Peyer's patch (tissue), 4 donors: ENCODE measurements at regions not wholly inside any gene's neighbourhood (a gene's known extent, or its start where the extent isn't known, plus 50 kb on each side); places are given as distances from the start of the nearest gene placed in this dataset.
"Not testable (repeated sequence)": the region's sequence is repeated elsewhere in the genome, so short reads cannot be mapped to it uniquely, and the experiment has no call there.

ENCODE experiments used
- DNase-seq, 3 donors: peaks; one replicate each; pipeline ENCODE4 v3.0.0-alpha.2; 2017 to 2019
- H3K27ac ChIP-seq, 4 donors: fragments of 200-600 bp; sonication (generic); one replicate each; pipeline ENCODE4 v1.5.1; 2016 to 2019
- H3K27me3 ChIP-seq, 2 donors: fragments of 200-600 bp; sonication (generic); one replicate each; pipeline ENCODE4 v1.5.1; 2019
- H3K36me3 ChIP-seq, 3 donors: fragments of 200-600 bp; sonication (generic); one replicate each; pipeline ENCODE4 v1.5.1; 2016 to 2019
- H3K4me1 ChIP-seq, 4 donors: fragments of 200-600 bp; sonication (generic); one replicate each; pipeline ENCODE4 v1.5.1; 2016 to 2019
- H3K4me3 ChIP-seq, 4 donors: fragments of 200-600 bp; sonication (generic); 1 replicate in 3 of 4; 2 replicates in 1 of 4; pipeline ENCODE4 v1.5.1; 2016 to 2019; ENCODE audit warnings: mild to moderate bottlenecking in 1 of 4
- H3K9me3 ChIP-seq, 4 donors: fragments of 200-600 bp; sonication (generic); one replicate each; pipeline ENCODE4 v1.5.1; 2016 to 2019; ENCODE audit warnings: mild to moderate bottlenecking in 1 of 4
- POLR2A ChIP-seq, 2 donors: fragments of 450-650 bp; IDR thresholded peaks; one replicate each; pipeline ENCODE4 v1.5.1; 2017; ENCODE audit warnings: antibody characterized with exemption in 2 of 2, mild to moderate bottlenecking in 2 of 2, moderate library complexity in 2 of 2
- TF ChIP-seq, protein P1 (sequence below), 6 experiments: fragments of 450-650 bp in 4 of 6; fragments of 200-600 bp in 2 of 6; sonication (generic) in 1 of 6; IDR thresholded peaks; one replicate each; pipeline ENCODE4 v1.5.1; 2017 to 2019; ENCODE audit warnings: antibody characterized with exemption in 6 of 6, mild to moderate bottlenecking in 3 of 6, moderate library complexity in 1 of 6

DNA sequence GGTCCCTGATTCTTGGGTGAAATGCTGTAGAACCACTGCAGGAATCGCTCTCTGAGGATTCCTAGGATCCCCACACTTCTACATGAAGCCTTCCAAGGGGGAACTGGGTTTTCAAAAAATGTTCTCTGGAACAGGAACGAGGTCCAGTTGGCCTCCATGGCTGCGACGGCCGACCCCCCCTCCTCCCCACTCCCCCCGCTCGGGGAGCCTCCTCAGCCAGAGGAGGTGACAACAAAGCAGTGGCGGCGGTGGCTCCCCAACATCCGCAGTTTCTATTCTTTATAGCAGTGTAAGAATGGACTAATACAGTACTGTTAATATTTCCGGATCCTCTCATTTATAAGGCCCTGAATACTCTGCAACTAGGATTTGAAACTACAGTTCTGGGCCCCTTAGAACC, 84.0 kb upstream of the PLAAT1 start:
- no peaks in the 10 kb centered on the region for H3K4me1 ChIP-seq
- no peaks in the 10 kb centered on the region for H3K36me3 ChIP-seq
- H3K27me3 ChIP-seq = no peaks in the 10 kb centered on the region
- no peaks in the 10 kb centered on the region for H3K9me3 ChIP-seq
- TF ChIP-seq, protein P1, sequence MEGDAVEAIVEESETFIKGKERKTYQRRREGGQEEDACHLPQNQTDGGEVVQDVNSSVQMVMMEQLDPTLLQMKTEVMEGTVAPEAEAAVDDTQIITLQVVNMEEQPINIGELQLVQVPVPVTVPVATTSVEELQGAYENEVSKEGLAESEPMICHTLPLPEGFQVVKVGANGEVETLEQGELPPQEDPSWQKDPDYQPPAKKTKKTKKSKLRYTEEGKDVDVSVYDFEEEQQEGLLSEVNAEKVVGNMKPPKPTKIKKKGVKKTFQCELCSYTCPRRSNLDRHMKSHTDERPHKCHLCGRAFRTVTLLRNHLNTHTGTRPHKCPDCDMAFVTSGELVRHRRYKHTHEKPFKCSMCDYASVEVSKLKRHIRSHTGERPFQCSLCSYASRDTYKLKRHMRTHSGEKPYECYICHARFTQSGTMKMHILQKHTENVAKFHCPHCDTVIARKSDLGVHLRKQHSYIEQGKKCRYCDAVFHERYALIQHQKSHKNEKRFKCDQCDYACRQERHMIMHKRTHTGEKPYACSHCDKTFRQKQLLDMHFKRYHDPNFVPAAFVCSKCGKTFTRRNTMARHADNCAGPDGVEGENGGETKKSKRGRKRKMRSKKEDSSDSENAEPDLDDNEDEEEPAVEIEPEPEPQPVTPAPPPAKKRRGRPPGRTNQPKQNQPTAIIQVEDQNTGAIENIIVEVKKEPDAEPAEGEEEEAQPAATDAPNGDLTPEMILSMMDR (IDR thresholded peaks at IDR 0.05) = no peak
- TF ChIP-seq POLR2A (IDR thresholded peaks at IDR 0.05) = no peak
- H3K27ac ChIP-seq = no peak overlapping the region
- DNase-seq = no peak
- no peak overlapping the region for H3K4me3 ChIP-seq

DNA sequence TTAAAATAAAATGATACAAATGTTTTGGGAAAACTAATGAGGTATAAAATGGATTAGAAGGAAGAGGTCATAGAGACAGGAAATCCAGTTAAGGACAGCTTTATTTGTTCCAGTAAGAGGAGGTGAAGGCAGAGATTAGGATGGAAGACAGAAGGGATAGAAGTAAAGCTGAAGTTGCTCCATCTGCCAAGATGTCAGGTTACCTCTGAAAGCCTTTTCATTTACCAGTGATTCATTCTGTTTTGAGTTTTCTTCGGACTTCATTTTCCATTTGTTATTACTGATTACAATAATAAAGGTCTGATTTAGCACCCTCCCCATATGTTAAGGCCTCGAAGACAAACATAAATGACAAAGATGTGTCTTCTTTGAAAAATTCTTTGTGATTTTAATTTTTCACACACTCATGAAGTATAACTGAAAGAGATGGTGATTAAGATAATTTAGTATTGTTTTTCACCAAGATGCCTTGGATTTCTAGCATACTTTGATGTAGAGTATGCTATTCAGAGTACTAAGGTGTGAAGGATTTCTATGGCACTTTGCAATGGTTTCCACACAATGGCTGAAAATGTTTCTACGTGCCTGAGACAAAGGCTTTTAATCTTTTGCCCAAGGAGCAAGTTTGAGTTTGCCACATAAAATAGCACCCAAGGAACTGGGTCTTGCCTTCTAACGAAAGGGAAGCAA, 75.4 kb upstream of the PLAAT1 start:
- Histone ChIP-seq H3K4me1 (no peaks in the 10 kb centered on the region), H3K27ac (no peak overlapping the region), H3K9me3 (no peaks in the 10 kb centered on the region), H3K27me3 (no peaks in the 10 kb centered on the region), H3K36me3 (no peaks in the 10 kb centered on the region), H3K4me3 (no peak overlapping the region)
- TF ChIP-seq, protein P1 (IDR thresholded peaks at IDR 0.05) = no peak
- no peak for DNase-seq

- H3K27ac ChIP-seq = no peak overlapping the region
- no peaks in the 10 kb centered on the region for H3K4me1 ChIP-seq
- H3K4me3 ChIP-seq = no peak overlapping the region
- H3K27me3 ChIP-seq = no peaks in the 10 kb centered on the region
- DNase-seq = no peak
- H3K9me3 ChIP-seq = no peaks in the 10 kb centered on the region
- no peaks in the 10 kb centered on the region for H3K36me3 ChIP-seq
- no peak for TF ChIP-seq POLR2A (IDR thresholded peaks at IDR 0.05)
- TF ChIP-seq, protein P1 (IDR thresholded peaks at IDR 0.05) = no peak
Measured at GRCh38 chr3:193168931-193169330, 72.1 kb upstream of the PLAAT1 start.

- no peak for DNase-seq
- H3K9me3 ChIP-seq = no peaks in the 10 kb centered on the region
- H3K27ac ChIP-seq = no peak overlapping the region
- no peaks in the 10 kb centered on the region for H3K27me3 ChIP-seq
- no peaks in the 10 kb centered on the region for H3K4me1 ChIP-seq
- H3K36me3 ChIP-seq = no peaks in the 10 kb centered on the region
- no peak overlapping the region for H3K4me3 ChIP-seq
- no peak for TF ChIP-seq POLR2A (IDR thresholded peaks at IDR 0.05)
- TF ChIP-seq, protein P1 (IDR thresholded peaks at IDR 0.05) = no peak
Measured at GRCh38 chr3:193174140-193174539, 66.9 kb upstream of the PLAAT1 start.

GRCh38 chr3:193179332-193180012, 61.5 kb upstream of the PLAAT1 start:
- DNase-seq, H3K27me3 ChIP-seq, H3K4me3 ChIP-seq, H3K4me1 ChIP-seq, H3K9me3 ChIP-seq, H3K36me3 ChIP-seq, H3K27ac ChIP-seq: not testable (repeated sequence)

GRCh38 chr3:193187070-193187722, 53.8 kb upstream of the PLAAT1 start:
- no peak overlapping the region for H3K27ac ChIP-seq
- TF ChIP-seq, protein P1 (IDR thresholded peaks at IDR 0.05) = no peak
- no peak overlapping the region for H3K4me3 ChIP-seq
- no peaks in the 10 kb centered on the region for H3K27me3 ChIP-seq
- no peaks in the 10 kb centered on the region for H3K36me3 ChIP-seq
- no peak for DNase-seq
- H3K9me3 ChIP-seq = no peaks in the 10 kb centered on the region
- no peaks in the 10 kb centered on the region for H3K4me1 ChIP-seq
